ENCODE measurements at regions not wholly inside any gene's neighbourhood (a gene's known extent, or its start where the extent isn't known, plus 50 kb on each side); places are given as distances from the start of the nearest gene placed in this dataset.
A peak's percentile ranks its signal among the peaks of the same experiment; 100 is the strongest.

GRCh38 chr16:65658787-65659220, 536.9 kb upstream of the CDH11 start:
- Mint-ChIP-seq H3K4me3 (no peak overlapping the region), H3K4me1 (peaks cover 34% of the 10 kb centered on the region), H3K9me3 (no peaks in the 10 kb centered on the region; the same call in 1 of the 2 replicates), H3K36me3 (no peaks in the 10 kb centered on the region), H3K27me3 (ENCODE audit: low read depth) (peaks cover 2% of the 10 kb centered on the region; the same call in 1 of the 2 replicates), H3K27ac (no peak overlapping the region)
- DNase-seq (ENCODE audit: low spot score): no peak
- ChIA-PET CTCF (interaction anchor here (1.2 kb wide), 1 partner anchor 82 kb away, joined by 4 read pairs; no protein-coding TSS in a partner anchor), POLR2A (no interaction called here)
- TF ChIP-seq STAT6 (CRISPR knock-in tag; conservative IDR thresholded peaks at IDR 0.05; ENCODE audit: low read depth): no peak
- no peak for TF ChIP-seq AR (CRISPR knock-in tag; IDR thresholded peaks at IDR 0.05)
- no peak for TF ChIP-seq USF1 (CRISPR knock-in tag; IDR thresholded peaks at IDR 0.05)
- no peak for TF ChIP-seq NR3C1 (CRISPR knock-in tag; conservative IDR thresholded peaks at IDR 0.05; ENCODE audit: low read depth)
- no peak for TF ChIP-seq ETV6 (CRISPR knock-in tag; IDR thresholded peaks at IDR 0.05)
- no peak for TF ChIP-seq E2F1 (CRISPR knock-in tag; IDR thresholded peaks at IDR 0.05)
- no peak for TF ChIP-seq CDX4 (CRISPR knock-in tag; IDR thresholded peaks at IDR 0.05; ENCODE audit: borderline replicate concordance)
- TF ChIP-seq ATF1 (CRISPR knock-in tag; IDR thresholded peaks at IDR 0.05): no peak
- ATAC-seq: no peak

- Mint-ChIP-seq H3K4me1 (peaks cover 34% of the 10 kb centered on the region), H3K27ac (no peak overlapping the region), H3K36me3 (no peaks in the 10 kb centered on the region), H3K9me3 (no peaks in the 10 kb centered on the region), H3K4me3 (no peak overlapping the region), H3K27me3 (ENCODE audit: low read depth) (peaks cover 2% of the 10 kb centered on the region; the same call in 1 of the 2 replicates)
- DNase-seq (ENCODE audit: low spot score): no peak
- TF ChIP-seq SP1 (CRISPR knock-in tag; conservative IDR thresholded peaks at IDR 0.05): no peak
- TF ChIP-seq ZNF281 (CRISPR knock-in tag; IDR thresholded peaks at IDR 0.05): no peak
- no peak for TF ChIP-seq ZNF121 (CRISPR knock-in tag; IDR thresholded peaks at IDR 0.05)
- TF ChIP-seq ZNF396 (CRISPR knock-in tag; IDR thresholded peaks at IDR 0.05; ENCODE audit: borderline replicate concordance): no peak
- TF ChIP-seq TEAD4 (CRISPR knock-in tag; IDR thresholded peaks at IDR 0.05): no peak
- ChIA-PET CTCF (interaction anchor here (1.2 kb wide), 1 partner anchor 82 kb away, joined by 4 read pairs; no protein-coding TSS in a partner anchor), POLR2A (no interaction called here)
- peak; percentile 30; the same call in 1 of the 2 replicates for ATAC-seq
Measured at GRCh38 chr16:65658349-65658748, 536.5 kb upstream of the CDH11 start.

All from WTC11 (cell line).